Keratinocyte (primary cell): ENCODE measurements at regions not wholly inside any gene's neighbourhood (a gene's known extent, or its start where the extent isn't known, plus 50 kb on each side); places are given as distances from the start of the nearest gene placed in this dataset.

Source experiments
- DNase-seq: peaks from one replicate; pipeline ENCODE4 v3.0.0-alpha.2; 2011; ENCODE audit warnings: low read depth, missing footprints, low spot score
- FAIRE-seq: peaks from 2 replicates; lab custom pipeline; 2011; peaks lifted over from hg19 to GRCh38; lab: Jason Lieb, UNC
- H2AFZ ChIP-seq: 2 replicates; pipeline ENCODE4 v1.6.0; 2012; ENCODE audit warnings: low read length, control low read depth, inconsistent platforms; ENCODE audit not compliant: control insufficient read depth
- H3K27ac ChIP-seq: 2 replicates; pipeline ENCODE4 v1.5.1; 2011; ENCODE audit warnings: low read length; ENCODE audit not compliant: control insufficient read depth, insufficient read depth
- H3K27me3 ChIP-seq: 3 replicates; pipeline ENCODE4 v1.6.0; 2011; ENCODE audit warnings: low read length; ENCODE audit not compliant: control insufficient read depth, insufficient read depth; ENCODE audit errors: extremely low read depth
- H3K36me3 ChIP-seq, 2 experiments: 2 replicates in 1 of 2; 3 replicates in 1 of 2; pipeline ENCODE4 v1.5.1; 2011; ENCODE audit warnings: low read length in 2 of 2, mild to moderate bottlenecking in 1 of 2; ENCODE audit not compliant: control insufficient read depth in 2 of 2, insufficient read depth in 2 of 2; ENCODE audit errors: extremely low read depth in 1 of 2
- H3K4me1 ChIP-seq: 3 replicates; pipeline ENCODE4 v1.5.1; 2011; ENCODE audit warnings: low read length; ENCODE audit not compliant: control insufficient read depth, insufficient read depth; ENCODE audit errors: extremely low read depth
- H3K4me2 ChIP-seq: 3 replicates; pipeline ENCODE4 v1.6.0; 2011; ENCODE audit warnings: low read depth, low read length; ENCODE audit not compliant: control insufficient read depth, insufficient read depth; ENCODE audit errors: extremely low read depth
- H3K4me3 ChIP-seq, 3 experiments: fragments of 200-600 bp in 1 of 3; sonication (generic) in 1 of 3; 2 replicates in 2 of 3; 3 replicates in 1 of 3; pipeline ENCODE4 v1.5.1; 2011 to 2016; ENCODE audit warnings: low read length in 3 of 3, mild to moderate bottlenecking in 3 of 3, control low read depth in 2 of 3, inconsistent platforms in 1 of 3, low read depth in 1 of 3, mixed read lengths in 1 of 3, mixed run types in 1 of 3, moderate library complexity in 1 of 3; ENCODE audit not compliant: control insufficient read depth in 2 of 3, insufficient read depth in 2 of 3; ENCODE audit errors: extremely low read depth in 1 of 3
- H3K79me2 ChIP-seq: 2 replicates; pipeline ENCODE4 v1.6.0; 2012; ENCODE audit warnings: low read length; ENCODE audit not compliant: control insufficient read depth, insufficient read depth
- H3K9ac ChIP-seq: 3 replicates; pipeline ENCODE4 v1.6.0; 2011; ENCODE audit warnings: low read length; ENCODE audit not compliant: control insufficient read depth, insufficient read depth; ENCODE audit errors: extremely low read depth
- H3K9me1 ChIP-seq: 3 replicates; pipeline ENCODE4 v1.6.0; 2011; ENCODE audit warnings: low read length; ENCODE audit not compliant: control insufficient read depth, insufficient read depth; ENCODE audit errors: extremely low read depth
- H3K9me3 ChIP-seq: 2 replicates; pipeline ENCODE4 v1.5.1; 2012; ENCODE audit warnings: low read depth, low read length; ENCODE audit not compliant: control insufficient read depth
- H4K20me1 ChIP-seq: 3 replicates; pipeline ENCODE4 v1.6.0; 2011; ENCODE audit warnings: low read length; ENCODE audit not compliant: control insufficient read depth, insufficient read depth; ENCODE audit errors: extremely low read depth
- CTCF ChIP-seq, 3 experiments: IDR thresholded peaks in 1 of 3; conservative IDR thresholded peaks in 1 of 3; optimal IDR thresholded peaks in 1 of 3; 2 replicates in 2 of 3; 3 replicates in 1 of 3; pipeline versions ENCODE3 to v1.5.1; 2011; ENCODE audit warnings: low read length in 3 of 3, mild to moderate bottlenecking in 3 of 3, moderate library complexity in 2 of 3, control low read depth in 1 of 3, inconsistent platforms in 1 of 3; ENCODE audit not compliant: insufficient read depth in 2 of 3; ENCODE audit errors: extremely low read depth in 1 of 3
- EZH2 ChIP-seq: IDR thresholded peaks from one replicate; pipeline ENCODE4 v1.6.1; 2012; ENCODE audit warnings: inconsistent platforms, mild to moderate bottlenecking, low read length, moderate library complexity
- dilution Hi-C: fragments of 300-500 bp; cut with MboI; formaldehyde crosslinking; loops from one replicate; pipeline ENCODE4 v1.7.0; 2020; ENCODE audit warnings: low sequenced_read_pairs; ENCODE audit not compliant: extremely low pct_ligation_motif_present

- FAIRE-seq = no peak
- dilution Hi-C loops = no loop called here
- TF ChIP-seq CTCF (optimal IDR thresholded peaks at IDR 0.05 in 1 of 3, IDR thresholded peaks at IDR 0.05 in 1 of 3, conservative IDR thresholded peaks at IDR 0.05 in 1 of 3; ENCODE audit: extremely low read depth in 1 of 3, insufficient read depth in 2 of 3, low read length in 3 of 3) = no peak
- H3K4me3 ChIP-seq = no peak overlapping the region
- no peaks in the 10 kb centered on the region for H3K4me1 ChIP-seq
- H3K4me2 ChIP-seq = no peak overlapping the region
- no peaks in the 10 kb centered on the region for H3K27me3 ChIP-seq
- no peak overlapping the region for H3K27ac ChIP-seq
- no peaks in the 10 kb centered on the region for H3K79me2 ChIP-seq
- H4K20me1 ChIP-seq = no peaks in the 10 kb centered on the region
- no peaks in the 10 kb centered on the region for H3K36me3 ChIP-seq
- no peak for DNase-seq
- no peaks in the 10 kb centered on the region for H3K9me1 ChIP-seq
- no peaks in the 10 kb centered on the region for H3K9me3 ChIP-seq
- H2AFZ ChIP-seq = no peak overlapping the region
- H3K9ac ChIP-seq = no peak overlapping the region
These were observed 599.5 kb upstream of the SMIM31 start for GRCh38 chr4:164154416-164154815.

GRCh38 chr4:164169591-164169990, 584.3 kb upstream of the SMIM31 start:
- H3K4me3 ChIP-seq = no peak overlapping the region
- H3K4me2 ChIP-seq = no peak overlapping the region
- no peaks in the 10 kb centered on the region for H3K9me3 ChIP-seq
- no peaks in the 10 kb centered on the region for H3K36me3 ChIP-seq
- FAIRE-seq (no peak), DNase-seq (no peak)
- H3K4me1 ChIP-seq = no peaks in the 10 kb centered on the region
- H3K27me3 ChIP-seq = no peaks in the 10 kb centered on the region
- no peak overlapping the region for H3K27ac ChIP-seq
- no peaks in the 10 kb centered on the region for H3K9me1 ChIP-seq
- H4K20me1 ChIP-seq = no peaks in the 10 kb centered on the region
- no peaks in the 10 kb centered on the region for H3K79me2 ChIP-seq
- no peak overlapping the region for H3K9ac ChIP-seq
- dilution Hi-C loops = no loop called here
- TF ChIP-seq CTCF (optimal IDR thresholded peaks at IDR 0.05 in 1 of 3, IDR thresholded peaks at IDR 0.05 in 1 of 3, conservative IDR thresholded peaks at IDR 0.05 in 1 of 3; ENCODE audit: extremely low read depth in 1 of 3, insufficient read depth in 2 of 3, low read length in 3 of 3) (no peak), EZH2 (no peak)
- no peak overlapping the region for H2AFZ ChIP-seq
